Jurkat, Clone E6-1 (cell line): ENCODE measurements at regions not wholly inside any gene's neighbourhood (a gene's known extent, or its start where the extent isn't known, plus 50 kb on each side); places are given as distances from the start of the nearest gene placed in this dataset.

Experiments
- DNase-seq: peaks from one replicate; pipeline ENCODE4 v3.0.0-alpha.2; 2011; ENCODE audit warnings: low read depth, low spot score
- H3K4me3 ChIP-seq: 2 replicates; pipeline ENCODE4 v1.5.1; 2011; ENCODE audit warnings: mild to moderate bottlenecking, low read length, control low read depth, moderate library complexity

- no peak overlapping the region for H3K4me3 ChIP-seq
- no peak for DNase-seq
Observed at GRCh38 chr3:23735062-23735461, 70.7 kb upstream of the UBE2E1 start.

GRCh38 chr3:23735535-23736326 is 70.0 kb upstream of the UBE2E1 start:
- DNase-seq, result no peak
- H3K4me3 ChIP-seq, result no peak overlapping the region

GRCh38 chr3:23738944-23739343 is 66.8 kb upstream of the UBE2E1 start:
- DNase-seq, result no peak
- H3K4me3 ChIP-seq, result no peak overlapping the region

GRCh38 chr3:23739536-23739935 is 66.2 kb upstream of the UBE2E1 start:
- no peak for DNase-seq
- no peak overlapping the region for H3K4me3 ChIP-seq

GRCh38 chr3:23740517-23740965 is 65.2 kb upstream of the UBE2E1 start:
- no peak for DNase-seq
- H3K4me3 ChIP-seq, result no peak overlapping the region

- no peak for DNase-seq
- no peak overlapping the region for H3K4me3 ChIP-seq
Observed at GRCh38 chr3:23741036-23741706, 64.6 kb upstream of the UBE2E1 start.

GRCh38 chr3:23743141-23743784 is 62.5 kb upstream of the UBE2E1 start:
- no peak for DNase-seq
- no peak overlapping the region for H3K4me3 ChIP-seq

GRCh38 chr3:23746441-23746840 is 59.3 kb upstream of the UBE2E1 start:
- no peak overlapping the region for H3K4me3 ChIP-seq
- no peak for DNase-seq

GRCh38 chr3:23747841-23748240 is 57.9 kb upstream of the UBE2E1 start:
- H3K4me3 ChIP-seq, result no peak overlapping the region
- no peak for DNase-seq

- no peak for DNase-seq
- H3K4me3 ChIP-seq, result no peak overlapping the region
Observed at GRCh38 chr3:23748398-23749110, 57.2 kb upstream of the UBE2E1 start.

GRCh38 chr3:23749609-23750008 is 56.1 kb upstream of the UBE2E1 start:
- no peak for DNase-seq

GRCh38 chr3:23750573-23751210 is 55.1 kb upstream of the UBE2E1 start:
- H3K4me3 ChIP-seq, result no peak overlapping the region
- DNase-seq, result no peak

More at GRCh38 chr3:23749609-23750008, 56.1 kb upstream of the UBE2E1 start:
- no peak overlapping the region for H3K4me3 ChIP-seq

GRCh38 chr3:23751212-23751723 is 54.5 kb upstream of the UBE2E1 start:
- DNase-seq, result no peak
- no peak overlapping the region for H3K4me3 ChIP-seq

GRCh38 chr3:23752126-23752525 is 53.6 kb upstream of the UBE2E1 start:
- DNase-seq, result no peak
- H3K4me3 ChIP-seq, result no peak overlapping the region

GRCh38 chr3:23754215-23754614 is 51.5 kb upstream of the UBE2E1 start:
- no peak for DNase-seq
- no peak overlapping the region for H3K4me3 ChIP-seq
